ENCODE measurements at regions not wholly inside any gene's neighbourhood (a gene's known extent, or its start where the extent isn't known, plus 50 kb on each side); places are given as distances from the start of the nearest gene placed in this dataset.

- Histone ChIP-seq H3K36me3 (no peaks in the 10 kb centered on the region), H3K27ac (no peak overlapping the region), H3K4me1 (replicated peaks) (no peaks in the 10 kb centered on the region), H3K27me3 (replicated peaks; ENCODE audit: insufficient read depth) (no peaks in the 10 kb centered on the region), H3K4me3 (no peak overlapping the region), H3K9me3 (no peaks in the 10 kb centered on the region)
- DNase-seq (ENCODE audit: low spot score) = no peak
- intact Hi-C loops (cut with DNase I) = no loop called here
- TF ChIP-seq POLR2A (IDR thresholded peaks at IDR 0.05) (no peak), POLR2AphosphoS5 (IDR thresholded peaks at IDR 0.05) (no peak)
- 90% methylated on average over 1 of the region's 1 CpG for WGBS
These were observed 118.0 kb upstream of the EEA1 start for GRCh38 chr12:93047118-93047517.

- Histone ChIP-seq H3K27ac (no peak overlapping the region), H3K4me3 (no peak overlapping the region), H3K4me1 (replicated peaks) (no peaks in the 10 kb centered on the region), H3K9me3 (no peaks in the 10 kb centered on the region), H3K36me3 (no peaks in the 10 kb centered on the region), H3K27me3 (replicated peaks; ENCODE audit: insufficient read depth) (no peaks in the 10 kb centered on the region)
- intact Hi-C loops (cut with DNase I) = no loop called here
- no peak for DNase-seq (ENCODE audit: low spot score)
- no peak for TF ChIP-seq POLR2A (IDR thresholded peaks at IDR 0.05)
- TF ChIP-seq CTCF (IDR thresholded peaks at IDR 0.05) = no peak
- no peak for TF ChIP-seq POLR2AphosphoS5 (IDR thresholded peaks at IDR 0.05)
- WGBS = 49% methylated on average over 3 of the region's 3 CpGs
These were observed 119.6 kb upstream of the EEA1 start for GRCh38 chr12:93048656-93049055.

GRCh38 chr12:93050026-93050747 is 121.1 kb upstream of the EEA1 start:
- Histone ChIP-seq H3K9me3 (no peaks in the 10 kb centered on the region), H3K4me3 (no peak overlapping the region), H3K27ac (no peak overlapping the region), H3K4me1 (replicated peaks) (no peaks in the 10 kb centered on the region), H3K36me3 (no peaks in the 10 kb centered on the region), H3K27me3 (replicated peaks; ENCODE audit: insufficient read depth) (no peaks in the 10 kb centered on the region)
- TF ChIP-seq POLR2AphosphoS5 (IDR thresholded peaks at IDR 0.05) = no peak
- no peak for TF ChIP-seq CTCF (IDR thresholded peaks at IDR 0.05)
- TF ChIP-seq POLR2A (IDR thresholded peaks at IDR 0.05) = no peak
- intact Hi-C loops (cut with DNase I) = no loop called here
- no peak for DNase-seq (ENCODE audit: low spot score)
- 59% methylated on average over 3 of the region's 3 CpGs for WGBS

- Histone ChIP-seq H3K4me3 (no peak overlapping the region), H3K36me3 (no peaks in the 10 kb centered on the region), H3K4me1 (replicated peaks) (no peaks in the 10 kb centered on the region), H3K27me3 (replicated peaks; ENCODE audit: insufficient read depth) (no peaks in the 10 kb centered on the region), H3K27ac (no peak overlapping the region), H3K9me3 (no peaks in the 10 kb centered on the region)
- TF ChIP-seq POLR2A (IDR thresholded peaks at IDR 0.05) = no peak
- no peak for TF ChIP-seq CTCF (IDR thresholded peaks at IDR 0.05)
- TF ChIP-seq POLR2AphosphoS5 (IDR thresholded peaks at IDR 0.05) = no peak
- intact Hi-C loops (cut with DNase I) = no loop called here
- DNase-seq (ENCODE audit: low spot score) = no peak
- 88% methylated on average over 2 of the region's 2 CpGs for WGBS
These were observed 121.6 kb upstream of the EEA1 start for GRCh38 chr12:93050748-93051081.

GRCh38 chr12:93054021-93054420 is 124.9 kb upstream of the EEA1 start:
- TF ChIP-seq POLR2AphosphoS5 (IDR thresholded peaks at IDR 0.05) (no peak), POLR2A (IDR thresholded peaks at IDR 0.05) (no peak), CTCF (IDR thresholded peaks at IDR 0.05) (no peak)
- H3K9me3 ChIP-seq = no peaks in the 10 kb centered on the region
- no peak for DNase-seq (ENCODE audit: low spot score)
- intact Hi-C loops (cut with DNase I) = no loop called here
- H3K27me3 ChIP-seq (replicated peaks; ENCODE audit: insufficient read depth) = no peaks in the 10 kb centered on the region
- H3K4me1 ChIP-seq (replicated peaks) = no peaks in the 10 kb centered on the region
- H3K36me3 ChIP-seq = no peaks in the 10 kb centered on the region
- no peak overlapping the region for H3K27ac ChIP-seq
- H3K4me3 ChIP-seq = no peak overlapping the region
